ENCODE measurements at regions not wholly inside any gene's neighbourhood (a gene's known extent, or its start where the extent isn't known, plus 50 kb on each side); places are given as distances from the start of the nearest gene placed in this dataset.
"Not testable (repeated sequence)": the region's sequence is repeated elsewhere in the genome, so short reads cannot be mapped to it uniquely, and the experiment has no call there.

DNA sequence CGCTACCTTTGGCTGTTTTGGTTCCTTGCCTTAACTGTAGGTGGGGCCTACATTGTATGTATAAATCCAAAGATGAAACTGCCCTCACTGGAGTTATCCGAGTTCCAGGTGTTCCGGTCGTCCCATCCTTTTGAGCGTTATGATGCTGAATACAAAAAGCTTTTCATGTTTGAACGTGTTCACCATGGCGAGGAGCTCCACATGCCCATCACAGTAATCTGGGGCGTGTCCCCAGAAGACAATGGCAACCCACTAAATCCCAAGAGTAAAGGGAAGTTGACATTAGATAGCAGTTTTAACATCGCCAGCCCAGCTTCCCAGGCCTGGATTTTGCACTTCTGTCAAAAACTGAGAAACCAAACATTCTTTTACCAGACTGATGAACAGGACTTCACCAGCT, 139.5 kb downstream of the TLR5 start:
- no peak for DNase-seq

DNA sequence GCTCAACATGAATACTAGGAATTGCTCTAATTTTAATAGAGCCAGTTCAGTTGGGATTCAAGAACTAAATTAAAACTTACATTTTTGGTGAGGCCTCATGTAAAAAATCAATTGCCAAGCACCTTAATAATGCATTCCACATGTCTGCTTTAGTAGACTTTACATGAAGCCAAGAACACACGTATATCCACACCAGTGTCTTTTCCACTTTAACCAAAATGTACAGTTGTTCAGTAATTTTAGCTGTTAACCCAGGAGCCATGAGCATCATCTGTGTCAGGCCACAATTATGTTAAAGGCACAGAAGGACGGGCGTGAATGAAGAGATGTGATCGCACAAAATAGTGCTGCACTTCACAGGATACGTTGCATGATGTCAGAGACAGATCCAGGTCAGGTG, 136.7 kb downstream of the TLR5 start:
- DNase-seq: no peak

DNA sequence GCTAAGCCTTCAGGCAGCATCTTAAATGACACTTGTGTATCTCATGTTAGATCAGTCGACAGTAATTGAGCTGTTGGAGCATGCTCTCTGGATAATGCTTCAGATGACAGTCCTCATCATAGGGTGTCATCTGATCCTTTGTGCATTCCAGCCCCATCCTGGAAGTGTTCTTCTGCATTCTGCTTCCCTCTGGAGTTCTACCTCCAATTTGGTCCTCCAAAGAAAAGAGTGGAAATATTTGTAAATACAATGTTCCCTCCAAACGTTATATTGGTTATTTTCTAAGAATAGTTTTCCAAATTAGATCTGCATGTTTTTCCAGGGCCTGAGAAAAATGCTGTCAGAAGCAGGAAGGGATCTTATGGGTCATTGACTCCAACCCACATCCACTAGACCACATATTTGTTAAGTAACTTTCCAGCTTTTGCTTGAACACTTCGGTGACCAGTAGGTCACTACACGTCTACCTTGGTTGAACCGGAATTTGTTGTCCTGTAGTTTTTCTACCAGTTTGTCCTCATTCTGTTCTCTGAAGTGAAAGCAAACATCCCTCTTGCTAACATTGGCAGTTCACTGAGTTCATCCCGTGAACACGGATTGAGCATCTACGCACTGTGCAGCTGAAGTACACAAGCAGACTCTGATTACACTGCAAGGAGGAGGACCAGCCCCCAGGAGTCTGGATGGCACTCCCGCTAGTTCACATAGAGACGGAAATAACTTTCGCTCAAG, 136.0 kb downstream of the TLR5 start:
- no peak for DNase-seq

DNA sequence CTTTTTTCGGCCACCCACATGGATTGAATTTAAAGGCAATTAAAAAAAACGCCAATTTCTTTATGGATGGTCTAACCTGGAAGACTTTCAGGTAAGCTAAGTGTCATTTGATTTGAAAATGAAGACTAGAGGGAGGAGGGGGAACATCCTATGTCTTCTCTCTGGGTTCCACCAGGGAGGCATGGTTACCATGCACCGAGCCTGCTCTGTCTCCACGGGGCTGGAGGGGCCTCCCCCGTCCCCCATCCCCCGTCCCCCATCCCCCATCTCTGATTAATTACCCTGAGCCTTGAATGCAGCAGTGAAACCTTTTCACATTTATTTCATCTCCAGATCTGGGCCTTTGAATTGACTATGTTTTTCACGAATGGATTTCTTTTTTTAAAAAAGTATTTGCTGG, 135.1 kb downstream of the TLR5 start:
- no peak for DNase-seq

DNA sequence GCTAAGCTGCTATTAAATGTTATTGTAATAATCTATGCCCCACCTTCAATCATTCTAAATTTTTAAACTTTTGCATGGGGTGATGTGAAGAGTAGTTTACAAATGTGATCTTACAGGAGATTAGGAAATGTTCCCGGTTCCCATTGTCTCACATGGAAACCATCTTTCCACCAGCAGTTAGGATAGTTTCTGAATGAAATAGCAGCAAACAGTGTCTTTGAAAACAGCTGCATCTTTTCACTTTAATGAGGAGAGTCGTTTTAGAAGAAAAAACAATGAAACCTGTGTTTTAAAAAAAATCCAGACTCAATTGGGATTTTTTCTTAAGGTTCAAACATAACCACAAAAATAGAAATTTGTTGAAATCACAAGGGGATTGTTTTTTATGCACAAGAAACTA, 134.2 kb downstream of the TLR5 start:
- DNase-seq: no peak

DNA sequence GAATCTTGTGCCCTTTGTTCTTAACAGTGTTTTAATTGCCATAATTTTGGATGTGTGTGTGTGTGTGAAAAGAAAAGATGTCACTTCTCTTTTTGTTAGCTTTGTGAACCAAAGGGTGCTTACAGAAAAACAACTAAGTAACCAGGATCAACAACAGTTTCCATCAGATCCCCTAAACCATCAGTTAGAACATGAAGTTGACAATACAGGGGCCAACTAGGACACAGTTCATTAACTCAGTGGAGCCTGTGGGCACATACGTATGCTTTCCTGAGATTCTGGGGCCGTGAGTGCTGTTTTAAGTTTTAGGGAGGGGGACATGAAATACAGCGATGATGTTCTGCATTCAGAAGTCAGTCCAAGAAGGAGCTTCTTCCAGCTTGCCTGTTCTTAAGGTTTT, 133.6 kb downstream of the TLR5 start:
- no peak for DNase-seq

DNA sequence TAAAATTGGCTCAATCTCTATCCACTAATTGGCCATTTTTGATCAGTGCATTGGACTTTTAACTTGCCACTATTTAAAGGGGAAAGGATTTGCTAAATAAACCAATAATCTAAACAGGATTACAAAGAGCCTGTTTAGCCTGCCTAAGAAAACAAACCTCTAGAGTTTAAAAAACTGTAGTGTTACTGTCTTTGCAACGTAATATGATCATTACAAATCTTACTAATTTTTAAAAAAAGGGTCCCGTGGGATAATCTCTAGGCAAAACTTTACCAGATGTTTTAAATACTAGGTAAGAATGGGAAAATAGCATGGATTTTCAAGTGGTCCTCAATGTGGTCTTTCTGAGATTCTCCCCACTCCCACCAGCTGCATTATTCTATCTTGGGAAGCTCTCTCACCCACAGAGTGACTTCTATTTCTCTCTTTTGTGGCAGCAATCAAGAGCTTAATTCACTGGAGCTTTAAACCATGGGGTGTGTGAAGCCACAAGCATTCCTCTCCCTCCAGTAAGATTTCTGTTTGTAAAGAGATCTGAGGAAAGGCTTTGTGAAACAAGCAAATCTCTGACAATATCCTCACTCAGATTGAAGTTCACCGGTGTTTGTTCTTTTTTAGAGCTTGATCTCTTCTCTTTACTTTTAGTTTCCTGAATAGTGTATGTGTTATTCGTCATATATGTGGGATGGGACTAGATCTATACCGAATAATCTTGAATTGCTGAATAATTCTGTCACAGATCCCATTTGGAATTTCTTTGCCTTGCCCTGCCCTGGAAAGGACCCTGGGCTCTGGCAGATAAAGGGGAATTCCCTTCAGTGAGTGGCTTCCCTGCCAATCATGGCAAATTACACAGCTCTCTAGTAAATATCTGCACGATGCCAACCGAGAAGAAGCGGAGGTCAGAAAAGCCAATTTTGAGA, 132.2 kb downstream of the TLR5 start:
- DNase-seq: no peak

DNA sequence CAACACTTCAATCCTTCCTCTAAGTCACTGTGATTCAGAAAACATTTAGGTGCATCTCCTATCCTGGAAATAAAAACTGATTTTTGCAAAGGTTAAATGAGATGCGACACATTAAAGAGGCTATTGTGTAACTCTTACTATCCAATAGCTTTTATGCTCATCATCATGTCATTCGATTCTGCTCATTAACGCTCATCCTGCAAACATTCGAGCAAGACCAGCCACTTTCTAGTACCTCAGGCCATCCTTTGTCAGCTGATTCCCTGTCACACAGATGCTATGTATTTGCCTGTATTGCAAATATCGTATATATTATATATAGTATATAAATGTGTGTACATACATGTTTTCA, 131.6 kb downstream of the TLR5 start:
- DNase-seq: no peak

DNA sequence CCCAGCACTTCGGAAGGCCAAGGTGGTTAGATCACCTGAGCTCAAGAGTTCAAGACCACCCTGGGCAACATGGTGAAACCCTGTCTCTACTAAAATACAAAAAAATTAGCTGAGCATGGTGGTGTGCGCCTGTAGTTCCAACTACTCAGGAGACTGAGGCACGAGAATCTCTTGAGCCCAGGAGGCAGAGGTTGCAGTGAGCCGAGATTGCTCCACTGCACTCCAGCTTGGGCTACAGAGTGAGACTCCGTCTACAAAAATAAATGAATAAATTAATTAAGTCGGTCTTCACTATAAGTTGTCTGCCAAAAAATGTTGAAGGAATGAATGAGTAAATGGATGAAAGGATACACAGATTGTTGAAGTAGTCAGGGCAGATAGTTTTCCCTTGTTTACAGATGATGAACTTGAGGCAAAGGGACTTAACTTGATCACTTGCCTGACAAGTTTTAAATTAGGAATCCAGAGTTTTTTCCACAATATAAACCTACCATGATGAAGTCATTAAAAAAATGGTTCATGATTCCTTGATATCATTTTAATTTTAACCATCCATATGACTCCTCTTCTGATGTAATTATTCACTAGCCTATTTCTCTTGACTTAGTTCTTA, 130.8 kb downstream of the TLR5 start:
- DNase-seq: no peak

DNA sequence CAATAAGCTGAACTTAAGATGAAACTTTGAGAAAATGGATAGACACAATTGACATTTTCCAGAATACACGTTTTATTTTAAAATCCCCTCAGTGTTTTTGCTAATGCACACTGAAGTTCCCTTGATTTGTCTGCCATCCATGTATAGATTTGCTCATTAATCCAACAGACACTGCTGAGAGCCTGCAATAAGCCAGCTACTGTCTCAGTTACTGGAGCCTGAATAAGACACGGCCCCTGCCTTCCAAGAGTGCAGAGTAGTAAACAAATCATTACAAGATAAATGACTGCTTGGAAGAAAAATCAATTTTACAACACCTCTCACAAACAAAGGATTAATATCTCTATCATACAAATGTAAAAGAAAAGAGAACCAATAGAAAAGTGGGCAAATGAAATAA, 130.1 kb downstream of the TLR5 start:
- no peak for DNase-seq

DNA sequence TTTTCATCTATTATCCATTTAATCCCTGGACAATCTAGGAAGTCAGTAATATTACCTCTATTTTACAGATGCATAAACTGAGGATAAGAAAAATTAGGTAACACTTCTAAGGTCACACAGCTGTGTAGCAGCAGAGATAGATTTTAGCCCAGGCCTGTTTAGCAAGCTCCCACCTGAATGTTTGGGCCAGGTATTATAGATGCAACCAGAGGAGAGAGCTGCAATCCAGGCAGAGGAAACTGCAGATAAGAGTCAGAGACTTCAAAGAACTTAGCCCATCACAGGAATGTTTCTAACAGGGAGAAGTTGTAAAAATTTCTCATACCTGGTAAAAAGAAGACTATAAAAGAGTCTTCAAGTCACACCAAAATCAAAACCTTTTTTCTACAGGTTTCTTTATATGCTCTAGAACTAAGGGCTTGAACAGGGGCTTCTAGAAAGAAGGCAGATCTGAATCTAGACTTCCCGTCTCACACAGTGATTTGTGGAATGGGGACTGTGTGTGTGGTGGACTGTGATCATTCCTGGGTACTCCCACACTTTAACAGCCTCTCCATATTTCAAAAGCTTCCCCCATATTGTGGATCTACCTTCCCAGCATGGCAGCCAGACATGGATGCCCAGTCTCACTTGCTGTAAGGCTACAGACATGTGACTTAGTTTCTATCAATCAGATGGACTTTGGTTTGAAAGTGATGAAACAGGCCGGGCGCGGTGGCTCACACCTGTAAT, 128.7 kb downstream of the TLR5 start:
- DNase-seq: no peak

DNA sequence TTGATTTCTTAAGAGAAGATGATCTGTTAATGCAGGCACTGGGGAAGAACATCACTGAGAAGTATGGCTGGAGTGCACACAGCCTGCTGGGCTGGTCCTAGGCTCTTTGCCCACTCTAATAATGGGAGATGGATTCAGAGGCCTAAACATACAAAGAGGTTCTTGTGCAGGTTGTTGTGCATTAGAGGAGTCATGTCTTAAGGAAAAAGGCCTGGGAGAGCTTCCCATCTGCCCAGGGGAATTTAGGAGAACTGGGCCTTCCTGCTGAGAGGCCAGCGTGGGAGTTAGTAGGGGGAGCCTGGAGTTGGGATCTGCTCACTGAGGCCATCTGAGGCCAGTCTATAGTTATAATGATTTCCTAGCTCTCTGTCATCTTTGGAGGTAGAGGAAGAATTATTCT, 126.7 kb downstream of the TLR5 start:
- no peak for DNase-seq

DNA sequence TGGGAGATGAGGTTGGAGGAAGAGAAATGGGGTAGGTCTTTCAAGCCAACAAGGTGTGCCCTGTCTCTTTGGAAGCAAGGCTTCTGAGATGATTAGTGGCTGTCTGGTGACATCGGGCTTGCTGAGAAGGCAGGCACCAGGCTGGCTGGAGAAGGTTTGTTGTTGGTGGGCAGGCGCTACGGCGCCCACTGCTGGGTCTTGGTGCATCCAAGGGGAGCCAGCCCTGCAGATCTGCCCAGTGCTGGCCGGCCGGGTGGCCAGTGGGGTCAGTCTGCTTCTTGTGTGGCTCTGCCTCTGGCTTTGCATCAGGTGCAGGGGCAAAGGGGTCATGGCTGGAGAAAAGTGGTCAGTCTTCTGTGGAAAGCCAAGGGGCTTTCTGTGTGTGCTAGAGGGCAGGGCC, 126.2 kb downstream of the TLR5 start:
- DNase-seq: no peak

DNA sequence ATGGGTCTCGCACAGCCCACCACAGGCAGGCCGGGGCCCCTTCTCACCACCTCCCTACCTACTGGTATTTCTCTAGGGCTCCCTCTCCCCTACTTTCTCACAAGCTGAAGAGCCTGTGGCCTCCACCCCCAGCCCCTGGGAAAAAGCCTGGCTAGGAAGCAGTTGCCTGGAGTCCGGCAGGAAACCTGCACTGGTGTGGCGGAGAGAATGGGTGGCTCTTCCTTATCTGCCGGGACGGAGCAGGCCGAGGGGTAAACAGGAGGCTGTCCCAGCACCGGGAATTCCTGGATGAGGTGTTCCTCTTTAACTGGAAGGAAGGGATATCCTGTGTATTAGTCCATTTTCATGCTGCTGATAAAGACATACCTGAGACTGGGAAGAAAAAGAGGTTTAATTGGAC, 125.8 kb downstream of the TLR5 start:
- DNase-seq: no peak

DNA sequence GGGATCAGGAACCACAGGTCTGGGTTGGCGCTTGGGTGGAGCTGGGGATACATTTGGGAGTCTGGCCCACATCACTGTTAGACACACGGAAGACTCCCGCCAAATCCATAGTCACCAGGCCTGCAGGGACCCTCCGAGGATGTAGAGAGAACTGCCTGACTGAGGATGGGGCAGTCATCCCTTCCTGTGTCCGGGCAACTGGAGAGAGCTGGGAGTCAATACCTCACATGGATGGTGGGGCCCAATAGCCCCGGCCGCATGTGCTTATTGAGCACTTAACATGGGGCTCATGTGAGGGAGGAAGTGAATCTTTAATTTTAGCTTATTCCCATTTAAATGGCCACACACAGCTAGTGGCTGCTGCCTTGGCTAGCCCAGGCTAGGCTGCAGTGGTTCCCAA, 124.5 kb downstream of the TLR5 start:
- no peak for DNase-seq

DNA sequence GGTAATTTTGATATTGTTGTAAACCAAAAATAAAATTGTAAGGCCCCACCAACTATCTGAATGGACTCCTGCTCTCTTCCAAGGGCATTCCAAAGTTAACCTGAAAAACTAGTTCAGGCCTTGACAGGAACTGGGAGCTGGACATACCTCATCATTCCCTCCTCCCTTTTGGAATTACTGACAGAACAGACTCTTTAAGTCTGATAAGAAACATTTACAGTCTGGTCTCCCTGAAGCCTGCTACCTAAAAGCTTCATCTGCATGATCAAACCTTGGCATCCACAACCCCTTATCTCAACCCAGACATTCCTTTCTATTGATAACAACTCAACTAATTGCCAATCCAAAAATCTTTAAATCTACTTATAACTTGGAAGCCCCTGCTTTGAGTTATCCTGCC, 123.8 kb downstream of the TLR5 start:
- DNase-seq: no peak

DNA sequence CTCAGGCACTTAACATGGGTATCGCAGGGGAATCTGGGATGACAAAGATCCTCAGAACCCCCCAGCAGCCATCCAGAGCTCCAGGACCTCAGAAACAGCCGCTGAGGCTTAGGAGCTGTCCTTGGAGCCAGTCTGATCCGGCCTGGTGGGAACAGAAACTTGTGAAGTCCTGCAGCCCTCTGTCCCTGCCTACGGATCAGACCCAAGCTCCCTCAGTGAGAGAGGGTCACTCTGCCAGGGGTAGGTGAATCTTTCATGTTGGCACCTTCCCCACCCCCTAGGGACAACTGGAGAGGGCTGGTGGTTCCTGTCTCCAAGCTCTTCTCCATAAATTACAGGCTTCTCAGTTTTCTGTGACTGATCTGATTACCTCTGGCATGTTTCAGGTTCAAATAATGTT, 122.3 kb downstream of the TLR5 start:
- no peak for DNase-seq

DNA sequence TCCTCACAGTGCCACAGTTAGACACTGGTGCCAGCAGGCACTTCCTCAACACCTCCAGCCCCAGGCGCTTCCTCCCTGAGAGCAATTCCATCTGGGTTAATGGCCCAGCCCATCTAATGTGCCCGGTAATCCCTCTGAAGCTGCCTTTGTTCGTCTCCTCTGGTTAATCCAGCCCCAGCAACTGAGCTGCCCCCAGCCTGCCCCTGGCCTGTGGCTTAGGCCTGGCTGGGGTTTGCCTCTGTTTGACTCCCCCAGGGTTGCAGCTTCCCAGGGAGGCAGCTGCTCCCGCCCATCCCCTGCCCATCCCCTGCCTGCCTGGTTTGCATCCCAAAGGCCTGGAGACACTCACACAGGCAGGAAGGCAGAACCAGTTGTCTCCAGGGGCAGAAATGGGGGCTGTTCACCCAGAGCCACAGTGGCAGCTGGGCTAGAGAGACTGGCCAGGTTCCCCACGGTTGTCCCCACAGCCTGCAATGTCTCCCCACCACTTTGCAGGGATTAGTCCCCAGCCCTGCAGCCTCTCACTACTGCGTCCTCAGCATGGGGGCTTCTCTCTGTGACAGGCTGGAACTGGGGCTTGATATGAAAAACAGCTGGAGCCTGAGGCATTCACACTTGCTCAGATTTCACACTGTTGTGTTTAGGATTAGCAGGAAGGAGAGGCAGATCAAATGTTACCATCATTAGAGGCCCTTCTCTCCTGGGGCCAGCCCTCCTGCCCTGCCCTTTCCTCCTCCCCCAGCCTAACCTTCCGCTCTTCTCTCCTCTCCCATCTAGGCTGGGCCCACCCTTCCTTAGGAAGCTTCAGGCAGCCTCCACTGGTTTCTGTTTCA, 120.2 kb downstream of the TLR5 start:
- no peak for DNase-seq

DNA sequence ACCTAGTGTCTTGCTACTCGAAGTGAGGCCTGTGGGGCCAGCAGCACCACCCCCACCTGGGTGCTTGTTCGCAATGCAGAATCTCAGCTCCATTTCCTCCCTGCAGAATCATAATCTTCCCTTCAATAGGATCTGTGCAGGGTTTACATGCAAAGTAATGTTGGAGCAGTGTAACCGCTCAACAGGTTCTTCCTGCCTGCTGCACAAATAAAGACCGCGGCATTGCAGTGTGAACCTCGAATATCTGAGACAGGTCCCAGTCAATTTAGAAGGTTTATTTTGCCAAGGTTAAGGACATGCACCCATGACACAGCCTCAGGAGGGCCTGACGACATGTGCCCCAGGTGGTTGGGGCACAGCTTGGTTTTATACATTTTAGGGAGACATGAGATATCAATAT, 119.2 kb downstream of the TLR5 start:
- DNase-seq: no peak

DNA sequence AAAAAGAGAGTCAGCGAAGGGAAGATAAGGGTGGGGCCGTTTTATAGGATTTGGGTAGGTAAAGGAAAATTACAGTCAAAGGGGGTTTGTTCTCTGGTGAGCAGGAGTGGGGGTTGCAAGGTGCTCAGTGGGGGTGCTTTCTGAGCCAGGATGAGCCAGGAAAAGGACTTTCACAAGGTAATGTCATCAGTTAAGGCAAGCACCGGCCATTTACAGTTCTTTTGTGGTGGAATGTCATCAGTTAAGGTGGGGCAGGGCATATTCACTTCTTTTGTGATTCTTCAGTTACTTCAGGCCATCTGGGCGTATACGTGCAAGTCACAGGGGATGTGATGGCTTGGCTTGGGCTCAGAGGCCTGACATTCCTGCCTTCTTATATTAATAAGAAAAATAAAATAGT, 118.6 kb downstream of the TLR5 start:
- not testable (repeated sequence) for DNase-seq

DNA sequence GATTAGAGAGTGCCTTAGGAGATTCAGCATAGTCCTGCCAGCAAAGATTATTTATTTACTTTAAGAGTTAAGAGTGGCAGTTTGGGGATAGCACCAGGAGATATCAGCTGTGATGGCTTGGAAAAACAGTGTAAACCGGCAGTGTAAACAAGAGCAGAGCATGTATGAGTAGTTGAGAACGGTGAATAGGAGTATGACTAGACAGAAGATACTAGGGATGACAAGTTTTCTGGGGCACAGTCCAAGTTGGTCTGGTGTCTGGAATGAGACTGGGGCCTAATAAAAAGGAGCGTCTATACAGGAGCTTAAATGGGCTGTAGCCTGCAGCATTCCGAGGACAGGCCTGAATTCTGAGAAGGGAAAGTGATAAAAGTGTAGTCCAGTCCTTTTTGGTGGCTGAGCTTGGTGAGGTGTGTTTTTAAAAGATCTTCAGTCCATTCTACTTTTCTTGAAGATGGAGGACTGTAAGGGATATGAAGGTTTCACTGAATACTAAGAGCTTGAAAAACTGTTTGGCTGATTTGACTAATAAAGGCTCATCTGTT, 117.8 kb downstream of the TLR5 start:
- DNase-seq: not testable (repeated sequence)

DNA sequence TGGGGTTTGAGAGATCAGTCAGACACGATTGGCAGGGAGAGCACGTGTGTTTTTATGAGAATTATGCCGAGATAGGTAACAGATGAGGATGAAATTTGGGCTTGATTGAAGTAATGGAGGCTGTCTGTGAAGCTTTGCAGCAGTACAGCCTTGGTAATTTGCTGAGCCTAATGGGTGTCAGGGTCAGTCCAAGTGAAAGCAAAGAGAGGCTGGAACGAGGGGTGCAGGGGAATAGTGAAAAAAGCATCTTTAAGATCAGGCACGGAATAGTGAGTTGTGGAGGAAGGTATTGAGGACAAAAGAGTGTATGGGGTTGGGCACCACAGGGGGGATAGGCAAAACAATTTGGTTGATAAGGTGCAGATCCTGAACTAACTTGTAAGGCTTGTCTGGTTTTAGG, 116.4 kb downstream of the TLR5 start:
- DNase-seq: not testable (repeated sequence)
